Testis (tissue), 2 donors: ENCODE measurements at regions not wholly inside any gene's neighbourhood (a gene's known extent, or its start where the extent isn't known, plus 50 kb on each side); places are given as distances from the start of the nearest gene placed in this dataset.

Source experiments
- DNase-seq: peaks from one replicate; pipeline ENCODE4 v3.0.0-alpha.2; 2019
- H3K27ac ChIP-seq, 2 donors: fragments of 200-600 bp; sonication (generic); one replicate each; pipeline ENCODE4 v1.5.1; 2019
- H3K27me3 ChIP-seq: fragments of 200-600 bp; sonication (generic); one replicate; pipeline ENCODE4 v1.5.1; 2019
- H3K36me3 ChIP-seq: fragments of 200-600 bp; sonication (generic); one replicate; pipeline ENCODE4 v1.5.1; 2017; ENCODE audit warnings: low read depth; ENCODE audit errors: missing control alignments
- H3K4me1 ChIP-seq: fragments of 200-600 bp; sonication (generic); one replicate; pipeline ENCODE4 v1.5.1; 2019
- H3K4me3 ChIP-seq, 2 donors: fragments of 200-600 bp; sonication (generic); one replicate each; pipeline ENCODE4 v1.5.1; 2017 to 2019
- H3K9me3 ChIP-seq: fragments of 200-600 bp; sonication (generic); one replicate; pipeline ENCODE4 v1.5.1; 2017
- POLR2A ChIP-seq: fragments of 450-650 bp; IDR thresholded peaks from one replicate; pipeline ENCODE4 v1.6.1; 2017; ENCODE audit warnings: antibody characterized with exemption, mild to moderate bottlenecking, moderate library complexity
- WGBS, 2 donors: methylation state at CpG; one replicate each; pipeline ENCODE4 v1.1.5; 2018; 5-methylcytosine and 5-hydroxymethylcytosine counted together
- intact Hi-C: fragments of 100-400 bp; cut with DNase I; formaldehyde crosslinking; loops from one replicate; pipeline ENCODE4 v1.15.1; 2023; ENCODE audit warnings: low total_unique reads
- TF ChIP-seq, protein P1 (sequence below), 3 experiments: fragments of 450-650 bp in 2 of 3; fragments of 200-600 bp in 1 of 3; sonication (generic) in 1 of 3; IDR thresholded peaks; one replicate each; pipeline ENCODE4 v1.5.1; 2016 to 2019; ENCODE audit warnings: antibody characterized with exemption in 3 of 3, mild to moderate bottlenecking in 2 of 3, moderate library complexity in 1 of 3

DNA sequence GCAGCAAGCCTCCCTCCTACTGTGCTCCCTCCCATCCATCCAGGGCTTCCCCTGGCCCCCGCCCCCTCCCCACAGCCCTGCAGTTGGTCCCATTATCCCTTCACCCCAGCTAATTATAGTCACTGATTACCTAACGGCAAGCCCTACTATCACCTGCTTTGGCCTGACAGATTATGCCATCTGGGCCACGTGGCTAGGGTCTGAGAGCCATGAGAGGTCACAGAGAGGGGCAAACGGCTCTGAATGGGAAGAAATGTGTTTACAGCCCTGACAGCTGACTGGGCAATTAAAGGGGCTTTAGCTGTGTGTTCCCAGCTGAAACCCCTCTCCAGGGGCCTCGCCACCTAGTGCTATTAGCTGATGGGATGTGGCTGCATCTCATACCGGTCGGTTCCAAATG is 134.4 kb upstream of the CPEB2 start:
- TF ChIP-seq, protein P1, sequence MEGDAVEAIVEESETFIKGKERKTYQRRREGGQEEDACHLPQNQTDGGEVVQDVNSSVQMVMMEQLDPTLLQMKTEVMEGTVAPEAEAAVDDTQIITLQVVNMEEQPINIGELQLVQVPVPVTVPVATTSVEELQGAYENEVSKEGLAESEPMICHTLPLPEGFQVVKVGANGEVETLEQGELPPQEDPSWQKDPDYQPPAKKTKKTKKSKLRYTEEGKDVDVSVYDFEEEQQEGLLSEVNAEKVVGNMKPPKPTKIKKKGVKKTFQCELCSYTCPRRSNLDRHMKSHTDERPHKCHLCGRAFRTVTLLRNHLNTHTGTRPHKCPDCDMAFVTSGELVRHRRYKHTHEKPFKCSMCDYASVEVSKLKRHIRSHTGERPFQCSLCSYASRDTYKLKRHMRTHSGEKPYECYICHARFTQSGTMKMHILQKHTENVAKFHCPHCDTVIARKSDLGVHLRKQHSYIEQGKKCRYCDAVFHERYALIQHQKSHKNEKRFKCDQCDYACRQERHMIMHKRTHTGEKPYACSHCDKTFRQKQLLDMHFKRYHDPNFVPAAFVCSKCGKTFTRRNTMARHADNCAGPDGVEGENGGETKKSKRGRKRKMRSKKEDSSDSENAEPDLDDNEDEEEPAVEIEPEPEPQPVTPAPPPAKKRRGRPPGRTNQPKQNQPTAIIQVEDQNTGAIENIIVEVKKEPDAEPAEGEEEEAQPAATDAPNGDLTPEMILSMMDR (IDR thresholded peaks at IDR 0.05): no peak
- TF ChIP-seq POLR2A: no peak
- Histone ChIP-seq H3K4me3 (no peak overlapping the region), H3K36me3 (no peaks in the 10 kb centered on the region), H3K27ac (no peak overlapping the region), H3K4me1 (peaks cover 13% of the 10 kb centered on the region), H3K9me3 (no peaks in the 10 kb centered on the region), H3K27me3 (no peaks in the 10 kb centered on the region)
- WGBS, 2 donors: 59 to 65% methylated on average over 7 of the region's 7 CpGs
- DNase-seq: no peak
- intact Hi-C loops: no loop called here

DNA sequence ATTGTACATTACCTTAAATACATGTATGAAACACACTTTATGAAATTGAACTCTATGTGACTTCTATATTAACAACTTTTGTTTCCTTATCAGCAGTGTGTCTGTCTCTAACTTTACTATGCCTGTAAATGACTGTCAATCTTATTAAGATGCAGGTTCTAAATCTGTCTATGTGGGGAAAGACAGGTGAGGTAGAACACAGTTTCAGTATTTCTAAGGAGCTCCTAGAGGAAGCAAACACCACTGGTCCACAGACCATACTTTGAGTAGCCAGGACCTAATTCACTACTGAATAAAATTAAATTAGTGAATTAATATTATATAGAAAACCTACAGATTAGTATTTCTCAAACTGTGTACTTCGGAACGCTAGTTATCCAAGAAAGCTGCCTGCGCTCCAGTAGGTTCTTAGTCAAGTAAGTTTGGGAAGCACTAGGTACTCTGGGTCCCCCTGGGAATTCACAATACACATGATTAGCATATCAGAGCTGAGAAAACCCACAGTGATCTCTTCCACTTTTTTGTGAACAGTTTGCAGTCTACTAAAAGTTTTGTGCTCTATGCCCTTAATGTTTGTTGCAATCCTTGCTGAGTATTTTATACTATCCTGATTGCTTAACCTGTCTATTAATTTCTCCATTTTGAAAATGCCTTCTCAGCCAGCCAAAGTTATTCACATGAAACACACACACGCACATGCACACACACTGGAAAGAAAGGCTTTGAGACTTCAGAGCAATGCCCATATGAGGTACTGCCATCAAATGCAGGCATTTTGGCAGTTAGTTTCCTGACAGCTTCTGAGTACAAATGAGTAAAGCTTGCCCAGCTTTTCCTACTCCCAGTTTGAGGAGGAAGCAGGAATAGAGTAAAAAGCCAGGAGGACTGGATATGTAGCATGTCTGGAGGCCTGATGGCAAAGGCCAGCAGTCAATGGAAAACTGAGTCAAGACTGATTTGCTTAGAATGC is 133.6 kb upstream of the CPEB2 start:
- Histone ChIP-seq H3K9me3 (no peaks in the 10 kb centered on the region), H3K4me1 (peaks cover 8% of the 10 kb centered on the region), H3K27me3 (no peaks in the 10 kb centered on the region), H3K27ac (no peak overlapping the region), H3K4me3 (no peak overlapping the region), H3K36me3 (no peaks in the 10 kb centered on the region)
- DNase-seq: no peak
- WGBS, 2 donors: 93 to 97% methylated on average over 4 of the region's 4 CpGs
- intact Hi-C loops: no loop called here
- TF ChIP-seq POLR2A: no peak

DNA sequence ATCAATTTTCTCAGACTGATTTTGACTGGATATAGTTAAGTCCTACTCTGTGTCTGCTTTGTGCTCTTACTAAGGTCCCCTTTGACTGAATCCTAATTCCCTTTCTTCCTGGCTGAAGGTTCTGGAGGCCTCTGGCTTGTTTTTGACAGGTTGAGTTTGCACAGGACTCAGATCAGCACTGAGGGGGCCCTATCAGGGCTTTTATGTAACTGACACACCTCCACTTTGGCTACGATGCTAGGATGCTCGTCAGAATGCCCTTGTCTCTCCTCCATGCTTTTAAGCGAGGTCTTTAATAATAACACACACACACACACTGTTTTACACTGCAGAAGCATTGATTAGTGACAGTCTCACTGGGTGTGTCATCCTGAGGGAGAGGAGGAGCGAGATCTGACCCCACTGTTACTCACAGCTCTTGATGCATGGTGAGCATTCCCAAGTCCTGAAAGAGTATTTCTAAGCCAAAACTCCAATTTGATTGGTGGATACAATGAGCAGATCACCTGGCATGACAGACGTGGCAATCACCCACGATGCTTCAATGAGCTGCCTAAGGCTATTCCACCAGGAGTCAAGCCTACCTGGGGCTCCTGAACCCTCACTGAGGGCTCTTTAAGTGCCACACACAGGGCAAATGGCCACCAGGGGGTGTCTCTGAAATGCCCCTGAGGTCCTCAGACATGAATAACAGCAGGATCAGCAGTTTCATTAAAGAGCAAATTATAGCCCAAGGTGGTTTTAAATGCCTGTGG is 130.4 kb upstream of the CPEB2 start:
- no peaks in the 10 kb centered on the region for H3K4me1 ChIP-seq
- intact Hi-C loops: no loop called here
- no peaks in the 10 kb centered on the region for H3K36me3 ChIP-seq
- H3K9me3 ChIP-seq: no peaks in the 10 kb centered on the region
- no peak overlapping the region for H3K27ac ChIP-seq
- H3K4me3 ChIP-seq: no peak overlapping the region
- TF ChIP-seq POLR2A: no peak
- TF ChIP-seq, protein P1 (IDR thresholded peaks at IDR 0.05): no peak
- 66 to 78% methylated on average over 6 of the region's 6 CpGs for WGBS, 2 donors
- DNase-seq: no peak
- H3K27me3 ChIP-seq: no peaks in the 10 kb centered on the region

DNA sequence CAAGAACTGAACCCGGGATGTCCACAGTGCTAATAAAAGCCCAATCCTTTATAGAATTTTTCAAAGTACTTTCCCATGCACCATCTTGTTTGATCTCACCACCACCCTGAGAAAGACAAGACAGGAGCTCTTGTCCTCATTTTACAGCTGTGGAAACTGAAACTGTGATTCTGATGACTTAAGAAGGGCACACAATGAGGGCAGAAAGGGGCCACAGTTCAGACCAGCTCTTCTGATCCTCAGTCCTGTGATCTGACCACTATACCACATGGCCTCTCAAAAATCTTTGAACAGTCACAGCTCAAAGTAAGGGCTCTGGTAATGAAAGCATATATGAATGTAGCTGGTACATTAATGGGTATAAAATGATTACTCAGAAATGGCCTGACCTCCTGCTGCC is 127.3 kb upstream of the CPEB2 start:
- no peaks in the 10 kb centered on the region for H3K36me3 ChIP-seq
- DNase-seq: no peak
- H3K4me3 ChIP-seq: no peak overlapping the region

More for the DNA sequence above, 127.3 kb upstream of the CPEB2 start:
- H3K4me1 ChIP-seq: no peaks in the 10 kb centered on the region
- no peak overlapping the region for H3K27ac ChIP-seq
- WGBS, 2 donors: 34 to 80% methylated on average over 1 of the region's 1 CpG
- no peaks in the 10 kb centered on the region for H3K9me3 ChIP-seq
- no peaks in the 10 kb centered on the region for H3K27me3 ChIP-seq
- TF ChIP-seq POLR2A: no peak
- TF ChIP-seq, protein P1 (IDR thresholded peaks at IDR 0.05): no peak
- intact Hi-C loops: no loop called here
